Fibroblast of lung (primary cell): ENCODE measurements at regions not wholly inside any gene's neighbourhood (a gene's known extent, or its start where the extent isn't known, plus 50 kb on each side); places are given as distances from the start of the nearest gene placed in this dataset.

Experiments
- CTCF ChIP-seq, 2 donors: IDR thresholded peaks in 1 of 2; conservative IDR thresholded peaks in 1 of 2; 1 replicate in 1 of 2; 2 replicates in 1 of 2; pipeline ENCODE4 v1.5.1; 2011 to 2012; ENCODE audit warnings: low read length in 2 of 2, control low read depth in 1 of 2, inconsistent platforms in 1 of 2, low read depth in 1 of 2, mild to moderate bottlenecking in 1 of 2
- EZH2 ChIP-seq: IDR thresholded peaks from 2 replicates; pipeline ENCODE4 v1.5.1; 2012; ENCODE audit warnings: low read length, control low read depth, mild to moderate bottlenecking; ENCODE audit errors: missing control alignments

GRCh38 chr12:98352835-98353234, 162.6 kb upstream of the TMPO start:
- TF ChIP-seq CTCF (conservative IDR thresholded peaks at IDR 0.05 in 1 of 2, IDR thresholded peaks at IDR 0.05 in 1 of 2; ENCODE audit: low read depth in 1 of 2, low read length in 2 of 2) (no peak), EZH2 (no peak)
